ENCODE measurements at regions not wholly inside any gene's neighbourhood (a gene's known extent, or its start where the extent isn't known, plus 50 kb on each side); places are given as distances from the start of the nearest gene placed in this dataset.

GRCh38 chr9:115401756-115402327 lies 283.9 kb upstream of the TNC start (continued):
- TF ChIP-seq ERG (CRISPR knock-in tag; IDR thresholded peaks at IDR 0.05): no peak
- no peak for TF ChIP-seq JAZF1 (CRISPR knock-in tag; IDR thresholded peaks at IDR 0.05)
- TF ChIP-seq ZMAT4 (CRISPR knock-in tag; IDR thresholded peaks at IDR 0.05): no peak
- no peak for TF ChIP-seq FOXK1 (CRISPR knock-in tag; IDR thresholded peaks at IDR 0.05)
- no peak for TF ChIP-seq RORB (CRISPR knock-in tag; IDR thresholded peaks at IDR 0.05)
- TF ChIP-seq ZNF263 (CRISPR knock-in tag; IDR thresholded peaks at IDR 0.05; ENCODE audit: low read depth): no peak
- TF ChIP-seq ZNF532 (CRISPR knock-in tag; IDR thresholded peaks at IDR 0.05; ENCODE audit: borderline replicate concordance): no peak
- no peak for TF ChIP-seq PRRX2 (CRISPR knock-in tag; IDR thresholded peaks at IDR 0.05)
- no peak for TF ChIP-seq CBFB (CRISPR knock-in tag; IDR thresholded peaks at IDR 0.05; ENCODE audit: low read depth)
- no peak for TF ChIP-seq AFF4 (CRISPR knock-in tag; IDR thresholded peaks at IDR 0.05; ENCODE audit: borderline replicate concordance)
- no peak for TF ChIP-seq ZNF396 (CRISPR knock-in tag; IDR thresholded peaks at IDR 0.05; ENCODE audit: borderline replicate concordance)

- Mint-ChIP-seq H3K27ac (no peak overlapping the region), H3K36me3 (peaks cover 15% of the 10 kb centered on the region), H3K9me3 (peaks cover 20% of the 10 kb centered on the region), H3K4me1 (peaks cover 15% of the 10 kb centered on the region), H3K27me3 (ENCODE audit: low read depth) (no peaks in the 10 kb centered on the region), H3K4me3 (no peak overlapping the region)
- ATAC-seq (no peak), DNase-seq (ENCODE audit: low spot score) (no peak)
- ChIA-PET CTCF (no interaction called here), POLR2A (no interaction called here)
- TF ChIP-seq ZNF232 (CRISPR knock-in tag; IDR thresholded peaks at IDR 0.05): no peak
- TF ChIP-seq ZNF317 (CRISPR knock-in tag; IDR thresholded peaks at IDR 0.05; ENCODE audit: borderline replicate concordance, low read depth): no peak
- TF ChIP-seq TEAD1 (CRISPR knock-in tag; IDR thresholded peaks at IDR 0.05): no peak
- no peak for TF ChIP-seq EMX1 (CRISPR knock-in tag; IDR thresholded peaks at IDR 0.05)
- TF ChIP-seq ETV6 (CRISPR knock-in tag; IDR thresholded peaks at IDR 0.05): no peak
- no peak for TF ChIP-seq MAX (CRISPR knock-in tag; IDR thresholded peaks at IDR 0.05)
- no peak for TF ChIP-seq ARID4B (CRISPR knock-in tag; IDR thresholded peaks at IDR 0.05; ENCODE audit: borderline replicate concordance)
- no peak for TF ChIP-seq IRF1 (CRISPR knock-in tag; IDR thresholded peaks at IDR 0.05)
- TF ChIP-seq FOXP1 (CRISPR knock-in tag; IDR thresholded peaks at IDR 0.05; ENCODE audit: borderline replicate concordance): no peak
- no peak for TF ChIP-seq CDX4 (CRISPR knock-in tag; IDR thresholded peaks at IDR 0.05; ENCODE audit: borderline replicate concordance)
Observed at GRCh38 chr9:115403753-115404152, 285.8 kb upstream of the TNC start.
